Medulla oblongata (tissue), 1 donor: ENCODE measurements at regions not wholly inside any gene's neighbourhood (a gene's known extent, or its start where the extent isn't known, plus 50 kb on each side); places are given as distances from the start of the nearest gene placed in this dataset.
A peak's percentile ranks its signal among the peaks of the same experiment; 100 is the strongest.

Experiments used
- DNase-seq: peaks from one replicate; pipeline ENCODE4 v3.0.0-alpha.2; 2015; ENCODE audit errors: extremely low spot score

GRCh38 chr1:96964761-96965160, 243.2 kb downstream of the PTBP2 start:
- DNase-seq: no peak

- DNase-seq: peak; percentile 86
Observed at GRCh38 chr1:96966536-96967138, 245.1 kb downstream of the PTBP2 start.

- no peak for DNase-seq
Observed at GRCh38 chr1:96967311-96967710, 245.7 kb downstream of the PTBP2 start.

GRCh38 chr1:96968541-96968940, 247.0 kb downstream of the PTBP2 start:
- DNase-seq: peak; percentile 11

GRCh38 chr1:96968983-96969382, 247.4 kb downstream of the PTBP2 start:
- no peak for DNase-seq

- no peak for DNase-seq
Observed at GRCh38 chr1:96969656-96970163, 248.1 kb downstream of the PTBP2 start.

- DNase-seq: no peak
Observed at GRCh38 chr1:96971439-96971838, 249.9 kb downstream of the PTBP2 start.

GRCh38 chr1:96971849-96972602, 250.4 kb downstream of the PTBP2 start:
- no peak for DNase-seq

- DNase-seq: no peak
Observed at GRCh38 chr1:96973605-96974004, 252.0 kb downstream of the PTBP2 start.

- DNase-seq: no peak
Observed at GRCh38 chr1:96978444-96978843, 256.9 kb downstream of the PTBP2 start.

GRCh38 chr1:96978901-96979300, 257.3 kb downstream of the PTBP2 start:
- no peak for DNase-seq

- no peak for DNase-seq
Observed at GRCh38 chr1:96979304-96980268, 258.0 kb downstream of the PTBP2 start.

GRCh38 chr1:96980448-96980847, 258.9 kb downstream of the PTBP2 start:
- no peak for DNase-seq

GRCh38 chr1:96981181-96981580, 259.6 kb downstream of the PTBP2 start:
- no peak for DNase-seq

GRCh38 chr1:96982118-96982517, 260.5 kb downstream of the PTBP2 start:
- no peak for DNase-seq

- DNase-seq: no peak
Observed at GRCh38 chr1:96983866-96984265, 262.3 kb downstream of the PTBP2 start.

- no peak for DNase-seq
Observed at GRCh38 chr1:96987186-96987703, 265.7 kb downstream of the PTBP2 start.

- no peak for DNase-seq
Observed at GRCh38 chr1:96989302-96989701, 267.7 kb downstream of the PTBP2 start.

GRCh38 chr1:96990136-96990535, 268.6 kb downstream of the PTBP2 start:
- DNase-seq: no peak

GRCh38 chr1:96991261-96991660, 269.7 kb downstream of the PTBP2 start:
- DNase-seq: no peak

GRCh38 chr1:96992871-96993270, 271.3 kb downstream of the PTBP2 start:
- DNase-seq: no peak

GRCh38 chr1:96995351-96995750, 273.8 kb downstream of the PTBP2 start:
- DNase-seq: no peak
